Loucy (cell line): ENCODE measurements at regions not wholly inside any gene's neighbourhood (a gene's known extent, or its start where the extent isn't known, plus 50 kb on each side); places are given as distances from the start of the nearest gene placed in this dataset.

Experiments
- EZH2phosphoT487 ChIP-seq: fragments of 200-600 bp; IDR thresholded peaks from 2 replicates; pipeline ENCODE4 v1.6.1; 2018; ENCODE audit warnings: antibody characterized with exemption, mild to moderate bottlenecking, moderate library complexity, borderline replicate concordance
- TF ChIP-seq, protein P1 (sequence below): fragments of 200-600 bp; sonication (generic); conservative IDR thresholded peaks from 2 replicates; pipeline ENCODE4 v1.5.1; 2014; ENCODE audit warnings: mild to moderate bottlenecking, antibody characterized with exemption, low read length

DNA sequence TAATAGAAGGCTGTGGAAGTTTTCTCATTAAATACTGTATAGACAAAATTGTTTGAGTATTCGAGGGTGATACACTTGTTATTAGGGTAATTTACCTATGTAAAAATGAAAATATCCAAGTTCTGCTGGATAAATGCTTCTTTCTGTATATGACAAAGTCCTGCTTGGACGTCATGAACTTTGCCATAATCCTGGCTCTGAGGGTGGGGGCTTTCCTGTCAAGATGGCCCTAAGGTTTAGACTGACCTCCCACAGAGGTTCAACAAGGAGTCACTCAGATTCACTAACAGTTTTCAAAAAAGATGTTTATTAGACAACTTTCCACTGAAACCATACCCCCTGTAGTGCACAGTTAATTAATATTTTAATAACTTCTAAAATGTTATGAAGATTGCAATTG lies 52.5 kb upstream of the NABP1 start:
- TF ChIP-seq, protein P1, sequence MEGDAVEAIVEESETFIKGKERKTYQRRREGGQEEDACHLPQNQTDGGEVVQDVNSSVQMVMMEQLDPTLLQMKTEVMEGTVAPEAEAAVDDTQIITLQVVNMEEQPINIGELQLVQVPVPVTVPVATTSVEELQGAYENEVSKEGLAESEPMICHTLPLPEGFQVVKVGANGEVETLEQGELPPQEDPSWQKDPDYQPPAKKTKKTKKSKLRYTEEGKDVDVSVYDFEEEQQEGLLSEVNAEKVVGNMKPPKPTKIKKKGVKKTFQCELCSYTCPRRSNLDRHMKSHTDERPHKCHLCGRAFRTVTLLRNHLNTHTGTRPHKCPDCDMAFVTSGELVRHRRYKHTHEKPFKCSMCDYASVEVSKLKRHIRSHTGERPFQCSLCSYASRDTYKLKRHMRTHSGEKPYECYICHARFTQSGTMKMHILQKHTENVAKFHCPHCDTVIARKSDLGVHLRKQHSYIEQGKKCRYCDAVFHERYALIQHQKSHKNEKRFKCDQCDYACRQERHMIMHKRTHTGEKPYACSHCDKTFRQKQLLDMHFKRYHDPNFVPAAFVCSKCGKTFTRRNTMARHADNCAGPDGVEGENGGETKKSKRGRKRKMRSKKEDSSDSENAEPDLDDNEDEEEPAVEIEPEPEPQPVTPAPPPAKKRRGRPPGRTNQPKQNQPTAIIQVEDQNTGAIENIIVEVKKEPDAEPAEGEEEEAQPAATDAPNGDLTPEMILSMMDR: no peak
- TF ChIP-seq EZH2phosphoT487: no peak
